GM13976 (cell line): ENCODE measurements at regions not wholly inside any gene's neighbourhood (a gene's known extent, or its start where the extent isn't known, plus 50 kb on each side); places are given as distances from the start of the nearest gene placed in this dataset.
"Not testable (repeated sequence)": the region's sequence is repeated elsewhere in the genome, so short reads cannot be mapped to it uniquely, and the experiment has no call there.

Source experiments
- DNase-seq: peaks from one replicate; pipeline ENCODE4 v3.0.0; 2012; ENCODE audit warnings: low spot score
- in situ Hi-C: fragments of 300-500 bp; cut with MboI; formaldehyde crosslinking; loops from one replicate; pipeline ENCODE4 v1.12.0; 2022; ENCODE audit warnings: low sequenced_read_pairs, mixed read lengths, inconsistent platforms; ENCODE audit not compliant: unreplicated experiment
- TF ChIP-seq, protein P1 (sequence below): IDR thresholded peaks from 2 replicates; pipeline ENCODE4 v1.5.1; 2012; ENCODE audit warnings: borderline replicate concordance, mild to moderate bottlenecking; ENCODE audit not compliant: insufficient read depth; ENCODE audit errors: extremely low read depth, missing control alignments, control extremely low read depth

DNA sequence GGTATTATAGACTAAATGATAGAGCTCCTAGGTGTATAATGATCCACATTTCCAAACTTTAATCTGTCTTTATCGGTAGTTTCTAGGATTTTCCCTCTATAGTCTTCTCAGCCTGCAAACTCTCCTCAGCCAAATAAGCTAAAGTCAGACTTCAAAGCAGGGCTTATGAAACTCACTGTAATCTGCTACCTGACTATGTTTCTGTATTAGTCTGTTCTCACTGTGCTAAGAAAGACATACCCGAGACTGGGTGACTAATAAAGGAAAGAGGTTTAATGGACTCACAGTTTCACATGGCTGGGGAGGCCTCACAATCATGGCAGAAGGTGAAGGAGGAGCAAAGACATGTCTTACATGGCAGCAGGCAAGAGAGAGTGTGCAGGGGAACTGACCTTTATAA is 928.7 kb upstream of the ADGRB3 start:
- in situ Hi-C loops = no loop called here
- no peak for DNase-seq

DNA sequence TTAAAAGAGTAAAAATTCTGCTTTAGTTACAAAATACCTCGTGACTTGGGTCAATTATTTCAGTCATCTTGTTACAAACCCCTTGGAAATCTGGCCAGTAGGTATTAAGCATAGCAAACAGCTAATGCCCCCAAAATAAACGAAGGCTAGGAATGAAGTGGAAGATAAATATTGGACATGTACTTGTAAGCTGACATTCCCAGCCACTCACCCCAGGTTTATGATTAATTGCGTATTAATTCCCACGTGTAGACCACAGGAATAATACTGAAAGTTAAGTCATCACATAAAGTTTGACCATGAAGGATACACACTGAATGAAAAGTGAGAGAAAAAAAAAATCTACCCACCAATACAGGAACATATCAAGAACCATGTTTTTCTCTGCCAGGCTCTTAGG is 936.5 kb upstream of the ADGRB3 start:
- no peak for DNase-seq
- TF ChIP-seq, protein P1, sequence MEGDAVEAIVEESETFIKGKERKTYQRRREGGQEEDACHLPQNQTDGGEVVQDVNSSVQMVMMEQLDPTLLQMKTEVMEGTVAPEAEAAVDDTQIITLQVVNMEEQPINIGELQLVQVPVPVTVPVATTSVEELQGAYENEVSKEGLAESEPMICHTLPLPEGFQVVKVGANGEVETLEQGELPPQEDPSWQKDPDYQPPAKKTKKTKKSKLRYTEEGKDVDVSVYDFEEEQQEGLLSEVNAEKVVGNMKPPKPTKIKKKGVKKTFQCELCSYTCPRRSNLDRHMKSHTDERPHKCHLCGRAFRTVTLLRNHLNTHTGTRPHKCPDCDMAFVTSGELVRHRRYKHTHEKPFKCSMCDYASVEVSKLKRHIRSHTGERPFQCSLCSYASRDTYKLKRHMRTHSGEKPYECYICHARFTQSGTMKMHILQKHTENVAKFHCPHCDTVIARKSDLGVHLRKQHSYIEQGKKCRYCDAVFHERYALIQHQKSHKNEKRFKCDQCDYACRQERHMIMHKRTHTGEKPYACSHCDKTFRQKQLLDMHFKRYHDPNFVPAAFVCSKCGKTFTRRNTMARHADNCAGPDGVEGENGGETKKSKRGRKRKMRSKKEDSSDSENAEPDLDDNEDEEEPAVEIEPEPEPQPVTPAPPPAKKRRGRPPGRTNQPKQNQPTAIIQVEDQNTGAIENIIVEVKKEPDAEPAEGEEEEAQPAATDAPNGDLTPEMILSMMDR = no peak
- in situ Hi-C loops = no loop called here

More for the DNA sequence above, 928.7 kb upstream of the ADGRB3 start:
- TF ChIP-seq, protein P1 = no peak

DNA sequence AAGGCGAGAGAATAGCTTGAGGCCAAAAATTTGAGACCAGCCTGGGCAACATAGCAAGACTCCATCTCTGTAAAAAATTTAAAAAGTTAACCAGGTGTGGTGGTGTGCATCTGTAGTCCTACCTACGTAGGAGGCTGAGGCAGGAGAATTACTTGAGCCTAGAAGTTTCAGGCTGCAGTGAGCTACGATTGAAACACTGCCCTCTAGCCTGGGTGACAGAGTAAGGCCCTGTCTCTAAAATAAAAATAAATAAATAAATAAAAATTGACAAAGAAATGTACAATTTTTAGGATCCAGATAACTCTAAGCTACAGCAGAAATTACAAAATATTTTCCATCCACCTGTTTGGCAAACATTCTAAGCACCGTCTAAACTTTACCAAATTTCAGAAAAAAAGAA is 941.0 kb upstream of the ADGRB3 start:
- no peak for DNase-seq
- TF ChIP-seq, protein P1 = no peak
- in situ Hi-C loops = no loop called here

DNA sequence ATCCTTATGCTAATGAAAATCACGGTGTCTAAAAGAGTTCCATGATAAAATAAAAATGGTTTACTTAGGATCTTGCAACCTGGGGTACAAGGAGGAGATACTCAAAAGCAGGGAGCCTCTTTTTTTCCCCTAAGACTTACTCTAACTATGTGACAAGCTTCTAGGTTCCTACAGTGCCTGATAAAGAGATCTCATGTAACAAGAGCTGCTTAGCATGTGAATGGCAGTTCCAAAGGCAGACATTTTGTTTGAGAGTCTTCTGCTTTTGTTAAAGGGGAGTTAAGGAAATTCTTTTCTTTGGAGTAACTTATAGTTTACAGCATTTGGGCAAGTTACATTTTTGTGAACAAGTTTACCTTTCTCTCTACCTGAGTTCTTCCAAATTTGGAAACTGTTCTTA is 945.8 kb upstream of the ADGRB3 start:
- no peak for DNase-seq
- in situ Hi-C loops = no loop called here
- TF ChIP-seq, protein P1 = no peak

DNA sequence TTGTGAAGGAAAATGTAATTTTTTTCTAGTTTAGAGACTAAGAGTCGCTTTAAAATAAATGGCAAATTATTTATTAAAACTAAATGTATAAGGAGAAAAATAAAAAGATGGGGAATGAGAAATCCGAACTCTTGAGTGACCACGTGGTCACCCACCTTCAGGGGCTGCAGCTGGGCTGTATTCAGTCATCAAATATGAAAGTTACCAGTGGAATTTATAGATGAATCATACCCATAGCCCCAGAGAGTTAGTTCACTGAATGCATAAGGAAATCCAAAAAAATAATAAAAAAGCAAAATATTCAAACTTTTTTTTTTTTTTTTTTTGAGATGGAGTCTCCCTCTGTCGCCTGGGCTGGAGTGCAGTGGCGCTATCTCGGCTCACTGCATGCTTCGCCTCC is 947.7 kb upstream of the ADGRB3 start:
- DNase-seq = no peak
- TF ChIP-seq, protein P1 = no peak
- in situ Hi-C loops = no loop called here

DNA sequence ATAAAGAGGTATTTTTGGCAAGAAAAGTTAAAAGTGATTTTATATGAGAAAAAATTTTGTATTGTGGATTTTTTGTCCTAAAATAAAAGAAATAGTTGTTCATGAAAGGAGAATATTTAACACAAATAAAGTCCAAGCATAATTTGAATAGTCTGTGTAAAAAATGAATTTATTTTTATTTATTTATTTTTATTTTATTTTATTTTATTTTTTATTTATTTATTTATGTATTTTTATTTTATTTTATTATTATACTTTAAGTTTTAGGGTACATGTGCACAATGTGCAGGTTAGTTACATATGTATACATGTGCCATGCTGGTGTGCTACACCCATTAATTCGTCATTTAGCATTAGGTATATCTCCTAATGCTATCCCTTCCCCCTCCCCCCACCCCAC is 948.9 kb upstream of the ADGRB3 start:
- in situ Hi-C loops, DNase-seq: not testable (repeated sequence)

DNA sequence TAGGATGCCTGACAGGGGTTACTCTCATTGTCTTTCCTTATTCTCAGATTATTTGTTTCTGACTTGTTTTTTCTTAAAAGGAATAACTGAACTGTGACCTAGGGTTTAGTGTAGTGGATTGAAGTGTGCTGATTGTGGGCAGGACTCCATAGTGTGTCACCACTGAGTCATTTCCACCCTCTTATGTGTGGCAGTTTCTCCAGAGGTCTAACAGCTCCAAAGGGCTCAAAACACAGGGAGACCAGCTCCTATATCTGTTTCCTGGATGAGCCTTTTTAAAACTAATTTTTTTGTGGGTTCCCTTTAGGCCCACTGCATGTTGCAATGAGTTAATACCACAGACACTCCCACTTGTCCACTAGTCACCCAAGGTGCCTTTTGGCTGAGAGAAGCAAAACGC is 951.1 kb upstream of the ADGRB3 start:
- no peak for DNase-seq
- TF ChIP-seq, protein P1 = no peak
- in situ Hi-C loops = no loop called here
